ENCODE measurements at regions not wholly inside any gene's neighbourhood (a gene's known extent, or its start where the extent isn't known, plus 50 kb on each side); places are given as distances from the start of the nearest gene placed in this dataset.
"Not testable (repeated sequence)": the region's sequence is repeated elsewhere in the genome, so short reads cannot be mapped to it uniquely, and the experiment has no call there.

DNA sequence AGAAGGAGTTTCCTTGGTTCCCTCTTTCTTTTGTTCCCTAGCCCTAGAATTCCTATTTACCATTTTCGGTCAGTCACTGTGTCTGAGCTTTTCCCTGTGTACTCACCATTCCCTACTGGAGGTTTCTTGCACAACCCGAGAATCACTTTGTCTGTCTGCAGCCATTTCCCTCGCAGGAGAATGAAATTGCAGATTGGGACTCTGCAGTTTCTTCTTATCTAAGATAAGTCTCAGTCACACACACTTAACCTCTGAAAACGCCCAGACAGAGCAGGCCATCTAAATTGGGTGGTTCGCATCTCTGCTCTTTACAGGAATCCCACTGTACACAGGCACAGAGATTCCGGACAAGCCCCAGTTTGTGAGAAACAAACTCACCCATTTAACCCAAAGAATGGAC lies 58.6 kb upstream of the CNTNAP2 start:
- no peak for DNase-seq (ENCODE audit: low spot score)
- intact Hi-C loops (cut with DNase I), result no loop called here

DNA sequence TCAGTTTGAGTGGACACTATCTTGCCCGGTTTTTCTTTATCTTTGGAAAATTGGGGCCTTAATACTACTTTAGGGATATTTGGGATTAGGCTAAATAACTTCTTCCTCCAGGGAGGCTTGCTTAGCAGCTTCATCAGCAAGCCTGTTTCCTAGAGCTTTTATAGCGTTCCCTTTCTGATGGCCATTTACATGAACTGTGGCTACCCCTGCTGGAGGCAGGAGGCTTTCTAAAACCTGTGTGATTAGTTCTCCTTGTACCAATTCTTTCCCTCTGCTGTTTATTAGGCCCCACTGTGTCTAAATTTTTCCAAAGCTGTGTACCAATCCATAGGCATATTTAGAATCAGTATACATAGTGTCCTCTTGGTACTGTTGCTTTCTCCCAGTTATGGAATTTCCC lies 61.7 kb upstream of the CNTNAP2 start:
- intact Hi-C loops (cut with DNase I), result no loop called here
- DNase-seq (ENCODE audit: low spot score), result no peak

DNA sequence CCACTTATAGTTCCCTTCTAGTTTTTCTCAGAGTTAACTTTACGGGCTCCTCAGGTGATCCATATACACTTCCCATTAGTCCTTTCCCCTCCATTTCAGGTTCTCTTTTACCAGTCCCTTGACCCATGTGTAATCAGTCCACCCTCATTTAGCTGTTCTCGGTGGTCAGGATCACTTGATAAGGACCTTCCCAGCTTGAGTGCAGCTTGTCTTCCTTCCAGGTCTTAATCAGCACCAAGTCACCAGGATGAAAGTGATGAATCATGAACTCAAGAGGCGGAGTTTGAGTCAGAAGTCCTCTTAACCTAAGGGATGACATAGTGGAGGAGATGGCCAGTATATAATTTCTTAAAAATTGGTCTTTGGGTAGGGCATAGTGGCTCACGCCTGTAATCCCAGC lies 63.1 kb upstream of the CNTNAP2 start:
- no peak for DNase-seq (ENCODE audit: low spot score)
- intact Hi-C loops (cut with DNase I), result no loop called here

DNA sequence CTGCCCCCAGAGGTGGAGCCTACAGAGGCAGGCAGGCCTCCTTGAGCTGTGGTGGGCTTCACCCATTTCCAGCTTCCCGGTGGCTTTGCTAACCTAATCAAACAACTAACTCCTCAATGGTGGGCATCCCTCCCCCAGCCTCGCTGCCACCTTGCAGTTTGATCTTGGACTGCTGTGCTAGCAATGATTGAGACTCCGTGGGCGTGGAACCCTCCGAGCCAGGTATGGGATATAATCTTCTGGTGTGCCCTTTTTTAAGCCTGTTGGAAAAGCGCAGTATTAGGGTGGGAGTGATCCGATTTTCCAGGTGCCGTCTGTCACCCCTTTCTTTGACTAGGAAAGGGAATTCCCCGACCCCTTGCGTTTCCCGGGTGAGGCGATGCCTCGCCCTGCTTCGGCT lies 73.3 kb upstream of the CNTNAP2 start:
- DNase-seq (ENCODE audit: low spot score); intact Hi-C loops (cut with DNase I): not testable (repeated sequence)

DNA sequence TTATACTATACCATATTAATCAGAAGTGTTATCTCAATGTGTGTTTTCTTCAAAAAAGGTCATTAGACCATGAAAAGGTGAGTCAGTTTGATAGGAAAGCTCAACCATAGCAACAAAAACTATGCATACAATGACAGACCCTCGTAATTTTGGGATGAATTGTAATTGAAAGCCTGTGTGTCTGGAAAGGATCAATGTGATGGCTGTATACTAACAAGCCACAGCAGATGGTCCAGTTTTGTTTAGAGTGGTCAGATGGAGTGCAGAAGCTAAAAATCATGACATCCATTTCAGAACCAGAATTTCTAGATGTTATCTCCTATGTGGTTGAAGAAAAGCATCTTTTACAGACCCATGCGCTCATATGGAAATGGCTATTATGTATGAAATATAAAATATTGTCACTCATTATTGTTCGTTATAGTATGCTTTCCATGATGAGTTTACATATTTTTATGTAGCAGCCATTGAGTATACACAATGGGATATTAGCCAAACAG lies 88.3 kb upstream of the CNTNAP2 start:
- intact Hi-C loops (cut with DNase I), result no loop called here
- DNase-seq (ENCODE audit: low spot score), result no peak

DNA sequence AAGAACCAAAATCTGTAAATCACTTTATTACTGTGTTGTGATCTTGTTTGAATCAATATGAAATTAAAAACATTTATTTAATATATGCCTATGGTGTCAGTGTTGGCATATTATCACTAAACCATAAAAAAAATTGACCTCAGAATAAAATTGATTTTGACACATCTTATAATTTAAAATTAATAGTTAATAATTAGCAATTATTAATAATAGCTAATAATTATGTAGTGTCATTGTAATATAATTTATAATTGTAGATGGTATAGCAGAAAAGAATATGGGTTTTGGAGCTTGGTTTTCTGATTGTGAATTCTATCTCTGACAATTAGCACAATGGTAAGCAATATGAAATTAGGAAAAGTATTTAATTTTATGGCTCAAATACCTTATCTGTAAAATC lies 89.4 kb upstream of the CNTNAP2 start:
- intact Hi-C loops (cut with DNase I), result no loop called here
- DNase-seq (ENCODE audit: low spot score), result no peak

DNA sequence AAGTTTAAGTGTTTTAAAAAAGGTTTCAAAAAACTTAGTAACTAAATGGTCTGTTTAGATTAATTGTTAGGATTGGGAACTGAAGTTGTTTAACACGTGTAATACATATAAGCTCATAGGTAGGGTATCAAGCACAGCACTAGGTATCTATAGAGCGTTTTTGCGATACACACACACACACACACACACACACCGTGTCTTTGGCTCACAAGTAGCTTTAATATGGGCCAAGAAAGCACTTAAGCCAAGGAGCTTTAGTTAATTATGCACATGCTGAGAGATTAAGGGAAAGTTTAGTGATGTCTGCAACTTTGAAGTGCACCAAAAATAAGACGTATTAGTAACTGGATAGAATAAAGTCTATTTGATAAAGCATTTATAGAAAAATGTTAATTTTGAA lies 93.8 kb upstream of the CNTNAP2 start:
- no peak for DNase-seq (ENCODE audit: low spot score)
- intact Hi-C loops (cut with DNase I), result no loop called here

DNA sequence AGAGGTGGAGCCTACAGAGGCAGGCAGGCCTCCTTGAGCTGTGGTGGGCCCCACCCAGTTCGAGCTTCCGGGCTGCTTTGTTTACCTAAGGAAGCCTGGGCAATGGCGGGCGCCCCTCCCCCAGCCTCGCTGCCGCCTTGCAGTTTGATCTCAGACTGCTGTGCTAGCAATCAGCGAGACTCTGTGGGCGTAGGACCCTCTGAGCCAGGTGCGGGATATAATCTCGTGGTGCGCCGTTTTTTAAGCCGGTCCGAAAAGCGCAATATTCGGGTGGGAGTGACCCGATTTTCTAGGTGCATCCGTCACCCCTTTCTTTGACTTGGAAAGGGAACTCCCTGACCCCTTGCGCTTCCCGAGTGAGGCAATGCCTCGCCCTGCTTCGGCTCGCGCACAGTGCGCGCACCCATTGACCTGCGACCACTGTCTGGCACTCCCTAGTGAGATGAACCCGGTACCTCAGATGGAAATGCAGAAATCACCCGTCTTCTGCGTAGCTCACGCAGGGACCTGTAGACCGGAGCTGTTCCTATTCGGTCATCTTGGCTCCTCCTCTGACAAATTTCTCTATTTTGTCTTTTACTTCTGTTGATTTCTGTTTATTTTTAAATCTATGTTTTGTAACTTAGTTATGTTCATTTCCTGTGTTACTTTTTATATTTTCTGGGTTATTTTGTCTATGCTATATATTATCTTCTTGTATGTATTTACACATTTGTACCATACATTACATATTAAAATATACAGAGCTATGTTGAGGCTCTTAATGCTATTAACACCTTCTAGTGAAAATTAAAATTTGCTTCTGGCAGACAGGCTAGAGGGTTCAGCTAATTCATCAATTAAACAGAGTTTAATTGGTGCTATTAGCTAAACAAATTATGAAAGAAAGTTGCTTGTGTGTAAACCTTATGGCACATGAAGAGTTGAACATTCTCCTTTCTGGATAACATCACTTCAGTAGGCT lies 97.3 kb upstream of the CNTNAP2 start:
- intact Hi-C loops (cut with DNase I); DNase-seq (ENCODE audit: low spot score): not testable (repeated sequence)

DNA sequence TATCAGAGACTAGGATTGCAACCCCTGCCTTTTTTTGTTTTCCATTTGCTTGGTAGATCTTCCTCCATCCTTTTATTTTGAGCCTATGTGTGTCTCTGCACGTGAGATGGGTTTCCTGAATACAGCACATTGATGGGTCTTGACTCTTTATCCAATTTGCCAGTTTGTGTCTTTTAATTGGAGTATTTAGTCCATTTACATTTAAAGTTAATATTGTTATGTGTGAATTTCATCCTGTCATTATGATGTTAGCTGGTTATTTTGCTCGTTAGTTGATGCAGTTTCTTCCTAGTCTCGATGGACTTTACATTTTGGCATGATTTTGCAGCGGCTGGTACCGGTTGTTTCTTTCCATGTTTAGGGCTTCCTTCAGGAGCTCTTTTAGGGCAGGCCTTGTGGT lies 99.2 kb upstream of the CNTNAP2 start:
- intact Hi-C loops (cut with DNase I), result not testable (repeated sequence)

DNA sequence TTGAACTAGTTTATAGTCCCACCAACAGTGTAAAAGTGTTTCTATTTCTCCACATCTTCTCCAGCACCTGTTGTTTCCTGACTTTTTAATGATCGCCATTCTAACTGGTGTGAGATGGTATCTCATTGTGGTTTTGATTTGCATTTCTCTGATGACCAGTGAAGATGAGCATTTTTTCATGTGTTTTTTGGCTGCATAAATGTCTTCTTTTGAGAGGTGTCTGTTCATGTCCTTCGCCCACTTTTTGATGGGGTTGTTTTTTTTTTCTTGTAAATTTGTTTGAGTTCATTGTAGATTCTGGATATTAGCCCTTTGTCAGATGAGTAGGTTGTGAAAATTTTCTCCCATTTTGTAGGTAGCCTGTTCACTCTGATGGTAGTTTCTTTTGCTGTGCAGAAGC lies 102.4 kb upstream of the CNTNAP2 start:
- intact Hi-C loops (cut with DNase I); DNase-seq (ENCODE audit: low spot score): not testable (repeated sequence)

More for the DNA sequence above, 99.2 kb upstream of the CNTNAP2 start:
- not testable (repeated sequence) for DNase-seq (ENCODE audit: low spot score)

DNA sequence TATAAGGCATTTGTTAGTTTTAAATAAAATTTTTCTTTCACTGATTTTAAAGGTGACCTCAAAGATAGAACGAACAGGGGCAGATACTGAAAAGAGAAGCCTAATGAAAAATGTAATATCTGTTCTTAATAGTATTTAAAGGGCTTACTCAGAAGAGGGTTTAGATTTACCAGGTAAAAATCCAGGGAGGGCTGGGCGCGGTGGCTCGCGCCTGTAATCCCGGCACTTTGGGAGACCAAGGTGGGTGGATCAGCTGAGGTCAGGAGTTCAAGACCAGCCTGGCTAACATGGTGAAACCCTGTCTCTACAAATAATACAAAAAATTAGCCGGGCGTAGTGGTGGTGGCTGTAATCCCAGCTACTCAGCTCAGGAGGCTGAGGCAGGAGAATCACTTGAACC lies 108.3 kb upstream of the CNTNAP2 start:
- no peak for DNase-seq (ENCODE audit: low spot score)
- intact Hi-C loops (cut with DNase I), result no loop called here

DNA sequence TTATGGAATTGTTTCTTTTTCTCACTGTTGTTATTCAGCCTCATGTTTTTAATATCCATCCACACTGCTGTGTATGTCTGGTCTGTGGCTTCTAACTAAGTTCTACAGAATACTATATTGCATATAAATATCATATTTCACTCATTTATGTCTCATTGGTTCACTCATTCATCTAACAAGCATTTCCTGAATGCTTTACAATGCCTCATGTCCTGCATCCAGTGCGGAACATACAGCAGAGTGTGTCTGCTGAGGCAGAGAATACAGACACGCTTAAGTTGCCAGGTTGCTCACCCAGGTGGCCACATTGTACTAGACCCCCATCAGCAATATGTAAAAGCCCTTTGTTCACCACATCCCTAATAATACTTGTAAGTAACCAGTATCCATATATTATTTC lies 111.8 kb upstream of the CNTNAP2 start:
- intact Hi-C loops (cut with DNase I), result no loop called here
- no peak for DNase-seq (ENCODE audit: low spot score)

DNA sequence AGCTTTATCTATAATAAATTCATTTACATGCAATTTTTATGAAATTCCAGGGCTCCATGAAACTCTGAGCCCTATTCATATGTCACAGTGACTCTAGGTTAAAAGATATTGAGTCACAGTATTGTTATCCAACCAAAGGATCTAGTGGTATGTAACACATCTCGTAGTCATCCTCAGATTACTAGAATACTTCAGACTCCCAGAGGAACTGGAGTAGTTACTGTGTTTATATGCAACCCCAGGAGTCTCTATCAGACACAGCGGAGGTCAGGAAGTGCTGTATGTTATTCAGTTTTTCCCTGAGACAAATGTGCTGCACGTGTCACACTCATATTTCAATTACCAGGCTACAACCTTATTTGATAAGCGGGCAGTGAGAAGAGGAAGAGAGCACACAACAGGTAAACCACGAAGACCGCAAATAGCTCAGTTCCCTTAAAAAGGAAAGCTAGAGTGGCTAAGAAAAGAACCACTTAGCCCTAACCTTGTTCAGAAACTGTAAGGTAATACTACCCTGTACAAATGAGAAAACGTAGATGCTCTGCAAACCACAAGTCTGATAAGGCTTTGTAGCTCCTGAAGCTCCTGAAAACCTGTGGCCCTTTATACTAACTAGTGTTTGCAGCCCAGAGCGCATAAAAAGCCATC lies 114.0 kb upstream of the CNTNAP2 start:
- intact Hi-C loops (cut with DNase I), result no loop called here

DNA sequence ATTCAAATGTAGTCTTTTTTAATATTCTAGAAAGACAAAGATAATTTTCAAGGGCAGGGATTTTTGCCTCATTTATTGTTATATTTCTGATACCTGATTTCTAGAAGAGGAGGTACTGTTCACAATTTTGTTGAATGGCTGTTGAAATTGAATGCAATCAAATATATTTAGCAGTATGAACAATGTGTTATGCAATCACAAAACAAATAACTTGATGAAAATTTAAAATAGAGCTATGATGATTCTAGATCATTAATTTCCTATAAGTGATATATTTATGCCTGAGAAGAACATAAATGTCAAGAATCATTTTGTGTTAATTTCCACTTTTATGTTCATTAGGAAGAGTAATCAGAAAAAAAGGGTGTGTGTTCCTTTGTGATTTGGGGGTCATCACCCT lies 114.6 kb upstream of the CNTNAP2 start:
- intact Hi-C loops (cut with DNase I), result no loop called here
- DNase-seq (ENCODE audit: low spot score), result no peak

More for the DNA sequence above, 114.0 kb upstream of the CNTNAP2 start:
- no peak for DNase-seq (ENCODE audit: low spot score)

DNA sequence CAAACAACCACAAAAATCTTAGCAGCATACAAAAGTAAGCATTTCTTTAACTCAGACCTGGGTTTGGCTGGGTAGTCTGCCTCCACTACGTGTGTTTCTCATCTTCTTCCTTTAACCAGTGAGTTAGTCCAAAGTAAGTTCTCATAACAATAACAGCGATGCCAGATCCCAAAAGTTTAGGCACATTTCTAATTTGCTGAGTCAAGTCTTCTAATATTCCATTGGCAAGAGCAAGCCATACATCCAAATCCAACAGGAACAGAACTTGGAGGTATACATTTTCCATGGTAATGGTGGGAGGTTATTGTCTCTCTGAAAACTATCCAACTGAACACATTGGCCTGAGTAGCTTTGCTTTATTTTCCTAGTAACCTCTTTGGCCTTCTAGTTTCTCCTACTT lies 115.7 kb upstream of the CNTNAP2 start:
- intact Hi-C loops (cut with DNase I), result no loop called here
- no peak for DNase-seq (ENCODE audit: low spot score)

DNA sequence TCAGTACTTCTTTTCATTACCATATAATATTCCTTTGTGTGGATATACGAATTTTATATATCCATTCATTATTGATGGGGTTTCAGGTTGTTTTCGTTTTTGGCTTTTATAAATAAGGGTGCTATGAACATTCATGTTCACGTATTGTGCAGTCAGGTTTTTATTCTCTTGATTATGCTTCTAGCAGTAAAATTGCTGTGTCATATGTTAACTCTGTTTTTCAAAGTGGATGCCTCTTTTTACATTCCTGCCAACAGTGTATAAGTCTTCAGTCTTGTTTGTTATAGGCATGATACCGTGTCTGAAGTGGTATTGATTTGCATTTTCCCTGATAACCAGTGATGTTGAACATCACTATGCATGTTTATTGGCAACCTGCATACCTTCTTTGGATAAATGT lies 127.1 kb upstream of the CNTNAP2 start:
- intact Hi-C loops (cut with DNase I), result no loop called here
- no peak for DNase-seq (ENCODE audit: low spot score)

DNA sequence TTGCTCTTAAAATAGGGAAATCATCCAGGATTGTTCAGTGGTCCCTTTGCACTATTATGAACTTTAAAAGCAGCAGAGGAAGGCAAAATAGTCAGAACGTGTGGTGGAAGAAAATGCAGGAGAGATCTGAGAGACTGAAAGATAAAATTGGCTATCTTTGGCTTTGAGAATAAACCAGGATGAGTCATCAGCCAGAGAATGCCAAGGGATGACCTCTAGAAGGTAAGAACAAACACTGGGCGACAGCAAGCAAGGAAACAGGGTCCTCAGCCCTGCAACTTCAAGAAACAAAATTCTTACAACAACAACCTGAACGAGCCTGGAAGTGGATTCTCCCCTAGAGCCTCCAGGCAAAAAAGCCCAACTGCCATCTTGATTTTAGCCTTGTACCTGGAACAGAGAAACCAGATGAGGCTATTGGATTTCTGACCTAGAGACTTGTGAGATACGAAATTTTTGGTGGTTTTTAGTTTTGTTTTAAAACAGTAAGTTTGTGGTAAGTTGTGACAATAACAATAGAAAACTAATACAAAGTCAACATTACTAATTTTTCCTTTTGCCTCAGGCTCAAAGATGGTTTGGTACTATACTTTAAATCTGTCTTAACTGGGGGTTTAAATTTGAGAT lies 130.2 kb upstream of the CNTNAP2 start:
- intact Hi-C loops (cut with DNase I), result no loop called here
- no peak for DNase-seq (ENCODE audit: low spot score)

DNA sequence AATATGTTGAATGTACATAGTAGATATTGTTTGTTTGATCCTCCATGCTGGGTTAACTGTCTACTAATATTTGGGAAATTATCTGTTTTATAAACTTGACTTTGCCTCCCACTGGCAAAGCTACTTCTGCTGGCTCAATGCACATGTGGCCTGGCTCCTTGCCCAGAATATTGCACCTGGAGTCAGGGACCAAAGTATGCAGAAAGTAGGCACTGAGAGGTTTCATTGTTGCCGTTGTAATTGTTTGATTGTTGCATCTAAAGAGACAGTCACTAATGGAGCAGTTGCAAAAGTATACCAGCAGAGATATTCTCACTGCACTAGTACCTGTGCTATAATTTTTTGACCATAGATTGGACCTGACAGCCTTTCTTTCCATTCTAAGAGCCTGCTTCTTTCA lies 137.8 kb upstream of the CNTNAP2 start:
- intact Hi-C loops (cut with DNase I), result no loop called here
- no peak for DNase-seq (ENCODE audit: low spot score)

DNA sequence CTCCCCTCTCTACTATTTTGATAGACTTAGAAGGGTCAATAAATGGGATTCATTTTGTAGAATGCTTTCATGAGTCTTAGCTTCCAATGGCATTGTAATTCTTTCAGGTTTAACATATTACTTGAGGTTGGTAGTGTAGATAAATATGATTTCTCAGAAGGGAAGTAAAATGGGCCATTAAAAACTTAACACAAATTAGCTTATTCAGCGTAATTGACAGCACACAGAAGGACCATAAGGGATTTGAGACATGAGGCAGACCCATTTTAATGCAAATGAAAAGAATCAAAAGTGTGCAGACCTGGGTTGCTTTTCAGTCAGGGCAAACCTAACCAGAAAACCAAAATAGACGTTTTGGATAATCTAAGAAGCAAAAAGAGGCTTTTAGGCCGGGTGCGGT lies 156.6 kb upstream of the CNTNAP2 start:
- no peak for DNase-seq (ENCODE audit: low spot score)
- intact Hi-C loops (cut with DNase I), result no loop called here

DNA sequence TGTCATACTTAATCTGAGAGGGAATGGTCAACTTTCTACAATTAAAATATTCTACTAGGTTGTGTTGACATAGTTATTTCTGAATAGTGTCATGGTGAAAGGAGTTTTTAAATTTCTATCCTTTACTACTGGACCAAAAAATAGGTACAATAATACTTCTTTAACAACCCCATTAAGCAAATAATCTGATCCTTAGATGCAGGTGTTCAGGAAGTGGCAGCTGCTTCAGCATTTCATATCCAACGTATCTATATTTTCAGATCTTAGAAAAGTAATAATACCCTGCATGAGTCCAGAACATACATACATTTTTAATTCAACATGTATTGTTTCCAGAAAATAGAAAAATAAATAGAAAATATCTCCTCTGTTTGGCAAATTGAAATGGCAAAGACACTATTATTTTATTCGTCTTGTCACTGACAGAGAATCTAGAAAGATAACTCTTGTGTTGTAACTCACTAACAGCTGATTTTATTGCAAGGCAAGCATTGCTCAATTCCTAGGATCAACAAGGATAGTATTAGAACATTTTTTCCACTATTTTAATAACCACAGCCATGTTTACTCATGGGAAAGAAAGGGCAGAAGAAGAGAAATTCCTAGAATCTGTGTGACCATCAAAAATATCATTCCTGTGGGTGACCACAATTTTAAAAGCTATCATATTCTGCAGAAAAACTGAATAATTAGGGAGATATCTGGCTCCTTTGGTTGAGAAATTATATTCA lies 159.3 kb upstream of the CNTNAP2 start:
- no peak for DNase-seq (ENCODE audit: low spot score)
- intact Hi-C loops (cut with DNase I), result no loop called here
